Vagina (tissue), 2 donors: ENCODE measurements at regions not wholly inside any gene's neighbourhood (a gene's known extent, or its start where the extent isn't known, plus 50 kb on each side); places are given as distances from the start of the nearest gene placed in this dataset.

Experiments
- DNase-seq, 2 donors: peaks; one replicate each; pipeline ENCODE4 v3.0.0-alpha.2; 2017; ENCODE audit errors: extremely low spot score in 2 of 2
- H3K27ac ChIP-seq: fragments of 200-600 bp; sonication (generic); one replicate; pipeline ENCODE4 v1.5.1; 2019
- H3K27me3 ChIP-seq: fragments of 200-600 bp; sonication (generic); one replicate; pipeline ENCODE4 v1.5.1; 2019
- H3K36me3 ChIP-seq, 2 donors: fragments of 200-600 bp; sonication (generic); one replicate each; pipeline ENCODE4 v1.5.1; 2017 to 2019
- H3K4me1 ChIP-seq: fragments of 200-600 bp; sonication (generic); one replicate; pipeline ENCODE4 v1.5.1; 2019
- H3K4me3 ChIP-seq, 2 donors: fragments of 200-600 bp; sonication (generic); 1 replicate in 1 of 2; 2 replicates in 1 of 2; pipeline ENCODE4 v1.5.1; 2016 to 2019
- H3K9me3 ChIP-seq: fragments of 200-600 bp; sonication (generic); one replicate; pipeline ENCODE4 v1.5.1; 2019
- CTCF ChIP-seq, 3 experiments: fragments of 450-650 bp in 2 of 3; fragments of 200-600 bp in 1 of 3; sonication (generic) in 1 of 3; IDR thresholded peaks; one replicate each; pipeline ENCODE4 v1.5.1; 2017 to 2019; ENCODE audit warnings: antibody characterized with exemption in 3 of 3, mild to moderate bottlenecking in 2 of 3, moderate library complexity in 2 of 3
- POLR2A ChIP-seq, 2 donors: fragments of 450-650 bp; IDR thresholded peaks; one replicate each; pipeline ENCODE4 v1.6.1; 2017; ENCODE audit warnings: antibody characterized with exemption in 2 of 2, mild to moderate bottlenecking in 2 of 2, moderate library complexity in 2 of 2
- POLR2AphosphoS5 ChIP-seq, 2 donors: sonication (generic); formaldehyde crosslinking; IDR thresholded peaks; one replicate each; pipeline ENCODE4 v1.9.0; 2017; ENCODE audit warnings: antibody characterized with exemption in 2 of 2, mild to moderate bottlenecking in 2 of 2, low read depth in 1 of 2; ENCODE audit not compliant: insufficient read depth in 1 of 2
- intact Hi-C: fragments of 100-400 bp; cut with DNase I; formaldehyde crosslinking; loops from one replicate; pipeline ENCODE4 v1.15.1; 2023

- intact Hi-C loops: no loop called here
- H3K9me3 ChIP-seq: no peaks in the 10 kb centered on the region
- no peak overlapping the region for H3K4me3 ChIP-seq
- H3K36me3 ChIP-seq: no peaks in the 10 kb centered on the region
- no peak for DNase-seq
- TF ChIP-seq POLR2AphosphoS5 (IDR thresholded peaks at IDR 0.05; ENCODE audit: insufficient read depth in 1 of 2, low read depth in 1 of 2) (no peak), POLR2A (IDR thresholded peaks at IDR 0.05) (no peak), CTCF (IDR thresholded peaks at IDR 0.05) (no peak)
- H3K27ac ChIP-seq: no peak overlapping the region
- no peaks in the 10 kb centered on the region for H3K27me3 ChIP-seq
- no peaks in the 10 kb centered on the region for H3K4me1 ChIP-seq
Observed at GRCh38 chr14:54299410-54300363, 97.1 kb upstream of the CDKN3 start.

- no peaks in the 10 kb centered on the region for H3K9me3 ChIP-seq
- H3K36me3 ChIP-seq: no peaks in the 10 kb centered on the region
- H3K4me1 ChIP-seq: no peaks in the 10 kb centered on the region
- H3K27me3 ChIP-seq: no peaks in the 10 kb centered on the region
- no peak for DNase-seq
- no peak overlapping the region for H3K27ac ChIP-seq
- no peak overlapping the region for H3K4me3 ChIP-seq
- TF ChIP-seq POLR2AphosphoS5 (IDR thresholded peaks at IDR 0.05; ENCODE audit: insufficient read depth in 1 of 2, low read depth in 1 of 2) (no peak), CTCF (IDR thresholded peaks at IDR 0.05) (no peak), POLR2A (IDR thresholded peaks at IDR 0.05) (no peak)
- intact Hi-C loops: no loop called here
Observed at GRCh38 chr14:54300881-54301280, 95.9 kb upstream of the CDKN3 start.

GRCh38 chr14:54301359-54301758 is 95.4 kb upstream of the CDKN3 start:
- no peaks in the 10 kb centered on the region for H3K36me3 ChIP-seq
- intact Hi-C loops: no loop called here

GRCh38 chr14:54306806-54307205 is 90.0 kb upstream of the CDKN3 start:
- TF ChIP-seq POLR2A (IDR thresholded peaks at IDR 0.05) (no peak), POLR2AphosphoS5 (IDR thresholded peaks at IDR 0.05; ENCODE audit: insufficient read depth in 1 of 2, low read depth in 1 of 2) (no peak), CTCF (IDR thresholded peaks at IDR 0.05) (no peak)
- Histone ChIP-seq H3K36me3 (no peaks in the 10 kb centered on the region), H3K27me3 (no peaks in the 10 kb centered on the region), H3K9me3 (no peaks in the 10 kb centered on the region), H3K4me1 (no peaks in the 10 kb centered on the region), H3K4me3 (no peak overlapping the region), H3K27ac (no peak overlapping the region)
- intact Hi-C loops: no loop called here
- no peak for DNase-seq

More at GRCh38 chr14:54301359-54301758, 95.4 kb upstream of the CDKN3 start:
- Histone ChIP-seq H3K9me3 (no peaks in the 10 kb centered on the region), H3K4me1 (no peaks in the 10 kb centered on the region), H3K27ac (no peak overlapping the region), H3K4me3 (no peak overlapping the region), H3K27me3 (no peaks in the 10 kb centered on the region)
- TF ChIP-seq POLR2AphosphoS5 (IDR thresholded peaks at IDR 0.05; ENCODE audit: insufficient read depth in 1 of 2, low read depth in 1 of 2) (no peak), CTCF (IDR thresholded peaks at IDR 0.05) (no peak), POLR2A (IDR thresholded peaks at IDR 0.05) (no peak)
- DNase-seq: no peak

GRCh38 chr14:54309615-54310014 is 87.2 kb upstream of the CDKN3 start:
- DNase-seq: no peak
- Histone ChIP-seq H3K4me3 (no peak overlapping the region), H3K9me3 (no peaks in the 10 kb centered on the region), H3K36me3 (no peaks in the 10 kb centered on the region), H3K27ac (no peak overlapping the region), H3K4me1 (no peaks in the 10 kb centered on the region), H3K27me3 (no peaks in the 10 kb centered on the region)
- TF ChIP-seq POLR2A (IDR thresholded peaks at IDR 0.05) (no peak), CTCF (IDR thresholded peaks at IDR 0.05) (no peak), POLR2AphosphoS5 (IDR thresholded peaks at IDR 0.05; ENCODE audit: insufficient read depth in 1 of 2, low read depth in 1 of 2) (no peak)
- intact Hi-C loops: no loop called here
